Neutrophil (primary cell): ENCODE measurements at regions not wholly inside any gene's neighbourhood (a gene's known extent, or its start where the extent isn't known, plus 50 kb on each side); places are given as distances from the start of the nearest gene placed in this dataset.

Source experiments
- H3K27ac ChIP-seq: fragments of 200-600 bp; sonication (generic); 2 replicates; pipeline ENCODE4 v1.5.1; 2016; ENCODE audit warnings: mild to moderate bottlenecking, moderate library complexity
- H3K27me3 ChIP-seq: fragments of 200-600 bp; sonication (generic); 2 replicates; pipeline ENCODE4 v1.6.0; 2016; ENCODE audit warnings: mild to moderate bottlenecking
- H3K36me3 ChIP-seq: fragments of 200-600 bp; sonication (generic); 2 replicates; pipeline ENCODE4 v1.5.1; 2017
- H3K4me1 ChIP-seq, 2 experiments: fragments of 200-600 bp in 1 of 2; sonication (generic) in 1 of 2; 1 replicate in 1 of 2; 2 replicates in 1 of 2; pipeline versions ENCODE4 v1.5.1 to v1.6.1; 2013 to 2016; ENCODE audit warnings: low read depth in 1 of 2, low read length in 1 of 2, mild to moderate bottlenecking in 1 of 2, moderate library complexity in 1 of 2; ENCODE audit not compliant: control insufficient read depth in 1 of 2, insufficient read depth in 1 of 2
- H3K4me3 ChIP-seq, 2 experiments: fragments of 200-600 bp in 1 of 2; sonication (generic) in 1 of 2; 1 replicate in 1 of 2; 2 replicates in 1 of 2; pipeline ENCODE4 v1.5.1; 2013 to 2016; ENCODE audit warnings: low read depth in 1 of 2, low read length in 1 of 2, mild to moderate bottlenecking in 1 of 2, moderate library complexity in 1 of 2
- H3K9me3 ChIP-seq: fragments of 200-600 bp; sonication (generic); 2 replicates; pipeline ENCODE4 v1.5.1; 2016
- CTCF ChIP-seq: fragments of 200-600 bp; sonication (generic); IDR thresholded peaks from 2 replicates; pipeline ENCODE4 v1.5.1; 2016; ENCODE audit warnings: antibody characterized with exemption

- H3K4me3 ChIP-seq = no peak overlapping the region
- H3K27me3 ChIP-seq = no peaks in the 10 kb centered on the region
- H3K4me1 ChIP-seq = no peaks in the 10 kb centered on the region
- H3K27ac ChIP-seq = no peak overlapping the region
- no peak for TF ChIP-seq CTCF
- H3K36me3 ChIP-seq = no peaks in the 10 kb centered on the region
- H3K9me3 ChIP-seq = no peaks in the 10 kb centered on the region
These were observed 64.5 kb upstream of the ATXN1 start for GRCh38 chr6:16825784-16826183.

GRCh38 chr6:16824845-16825685 lies 63.8 kb upstream of the ATXN1 start:
- no peak for TF ChIP-seq CTCF
- H3K4me1 ChIP-seq = no peaks in the 10 kb centered on the region
- no peak overlapping the region for H3K4me3 ChIP-seq
- H3K27me3 ChIP-seq = no peaks in the 10 kb centered on the region
- no peaks in the 10 kb centered on the region for H3K9me3 ChIP-seq
- no peak overlapping the region for H3K27ac ChIP-seq
- no peaks in the 10 kb centered on the region for H3K36me3 ChIP-seq

GRCh38 chr6:16823718-16824352 lies 62.6 kb upstream of the ATXN1 start:
- Histone ChIP-seq H3K36me3 (no peaks in the 10 kb centered on the region), H3K4me1 (no peaks in the 10 kb centered on the region), H3K27ac (no peak overlapping the region), H3K4me3 (no peak overlapping the region), H3K27me3 (no peaks in the 10 kb centered on the region), H3K9me3 (no peaks in the 10 kb centered on the region)
- no peak for TF ChIP-seq CTCF

- H3K9me3 ChIP-seq = no peaks in the 10 kb centered on the region
- no peaks in the 10 kb centered on the region for H3K4me1 ChIP-seq
- H3K27me3 ChIP-seq = no peaks in the 10 kb centered on the region
- H3K36me3 ChIP-seq = no peaks in the 10 kb centered on the region
- no peak overlapping the region for H3K27ac ChIP-seq
- no peak overlapping the region for H3K4me3 ChIP-seq
- TF ChIP-seq CTCF = no peak
These were observed 61.9 kb upstream of the ATXN1 start for GRCh38 chr6:16822975-16823717.

GRCh38 chr6:16822529-16822928 lies 61.3 kb upstream of the ATXN1 start:
- no peaks in the 10 kb centered on the region for H3K27me3 ChIP-seq
- TF ChIP-seq CTCF = no peak
- no peaks in the 10 kb centered on the region for H3K4me1 ChIP-seq
- no peaks in the 10 kb centered on the region for H3K36me3 ChIP-seq
- H3K9me3 ChIP-seq = no peaks in the 10 kb centered on the region
- H3K27ac ChIP-seq = no peak overlapping the region
- no peak overlapping the region for H3K4me3 ChIP-seq
